Effector memory CD8-positive, alpha-beta T cell (primary cell): ENCODE measurements at regions not wholly inside any gene's neighbourhood (a gene's known extent, or its start where the extent isn't known, plus 50 kb on each side); places are given as distances from the start of the nearest gene placed in this dataset.
"Not testable (repeated sequence)": the region's sequence is repeated elsewhere in the genome, so short reads cannot be mapped to it uniquely, and the experiment has no call there.

Source experiments
- ATAC-seq: fragments of 150-1000 bp; cut with Tn5 transposase; replicated peaks from 2 replicates; pipeline ENCODE4 v1.10.0; 2021; ENCODE audit warnings: mild to moderate bottlenecking, moderate library complexity
- DNase-seq, 3 experiments: peaks; one replicate each; pipeline ENCODE4 v3.0.0; 2021
- H3K27ac Mint-ChIP-seq, 2 donors: one replicate each; pipeline ENCODE4 v1.8.0; 2022; ENCODE audit warnings: mild to moderate bottlenecking in 2 of 2, mixed read lengths in 2 of 2, moderate library complexity in 2 of 2
- H3K27me3 Mint-ChIP-seq, 2 donors: one replicate each; pipeline ENCODE4 v1.8.0; 2022; ENCODE audit warnings: mixed read lengths in 2 of 2
- H3K36me3 Mint-ChIP-seq: one replicate; pipeline ENCODE4 v1.8.0; 2022; ENCODE audit warnings: mild to moderate bottlenecking, moderate library complexity, mixed read lengths; ENCODE audit not compliant: insufficient read depth
- H3K4me1 Mint-ChIP-seq, 2 donors: one replicate each; pipeline ENCODE4 v1.8.0; 2022; ENCODE audit warnings: low read depth in 2 of 2, mixed read lengths in 2 of 2
- H3K4me3 Mint-ChIP-seq, 2 donors: one replicate each; pipeline ENCODE4 v1.8.0; 2022; ENCODE audit warnings: mild to moderate bottlenecking in 2 of 2, mixed read lengths in 2 of 2, moderate library complexity in 2 of 2
- H3K9me3 Mint-ChIP-seq, 2 donors: one replicate each; pipeline ENCODE4 v1.8.0; 2022; ENCODE audit warnings: mixed read lengths in 2 of 2

DNA sequence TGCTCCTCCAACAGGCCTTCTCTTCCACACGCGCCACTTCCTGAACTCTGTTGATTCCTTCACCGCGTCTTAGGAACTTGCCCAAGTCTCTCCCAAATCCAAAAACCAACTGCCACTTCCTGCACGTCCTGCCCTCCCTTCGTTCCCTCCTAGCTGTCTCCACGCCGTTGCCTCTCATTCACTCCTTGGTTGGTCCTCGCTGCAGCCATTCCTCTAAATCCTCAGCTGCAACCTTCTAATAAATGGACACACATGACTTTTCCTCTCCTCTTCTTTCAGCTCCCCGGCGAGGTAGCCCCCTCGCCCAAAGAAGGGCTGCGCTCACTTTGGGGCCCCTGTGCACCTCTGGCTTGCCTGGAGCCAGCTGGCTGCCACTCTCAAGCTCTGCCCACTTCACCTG, 110.2 kb downstream of the XRCC2 start:
- H3K36me3 Mint-ChIP-seq: no peaks in the 10 kb centered on the region
- peaks cover 9 to 17% of the 10 kb centered on the region in 2 donors for H3K27me3 Mint-ChIP-seq
- ATAC-seq (no peak), DNase-seq (no peak)
- H3K27ac Mint-ChIP-seq: no peak overlapping the region
- H3K9me3 Mint-ChIP-seq: no peaks in the 10 kb centered on the region
- no peak overlapping the region for H3K4me3 Mint-ChIP-seq
- peaks cover 13 to 14% of the 10 kb centered on the region in 2 donors for H3K4me1 Mint-ChIP-seq

- Mint-ChIP-seq H3K27me3 (peaks cover 12 to 17% of the 10 kb centered on the region in 2 donors), H3K9me3 (no peaks in the 10 kb centered on the region), H3K27ac (no peak overlapping the region), H3K4me1 (peaks cover 13 to 14% of the 10 kb centered on the region in 2 donors), H3K36me3 (no peaks in the 10 kb centered on the region), H3K4me3 (no peak overlapping the region)
- DNase-seq: no peak
- no peak for ATAC-seq
Measured at GRCh38 chr7:152564656-152565250, 111.2 kb downstream of the XRCC2 start.

DNA sequence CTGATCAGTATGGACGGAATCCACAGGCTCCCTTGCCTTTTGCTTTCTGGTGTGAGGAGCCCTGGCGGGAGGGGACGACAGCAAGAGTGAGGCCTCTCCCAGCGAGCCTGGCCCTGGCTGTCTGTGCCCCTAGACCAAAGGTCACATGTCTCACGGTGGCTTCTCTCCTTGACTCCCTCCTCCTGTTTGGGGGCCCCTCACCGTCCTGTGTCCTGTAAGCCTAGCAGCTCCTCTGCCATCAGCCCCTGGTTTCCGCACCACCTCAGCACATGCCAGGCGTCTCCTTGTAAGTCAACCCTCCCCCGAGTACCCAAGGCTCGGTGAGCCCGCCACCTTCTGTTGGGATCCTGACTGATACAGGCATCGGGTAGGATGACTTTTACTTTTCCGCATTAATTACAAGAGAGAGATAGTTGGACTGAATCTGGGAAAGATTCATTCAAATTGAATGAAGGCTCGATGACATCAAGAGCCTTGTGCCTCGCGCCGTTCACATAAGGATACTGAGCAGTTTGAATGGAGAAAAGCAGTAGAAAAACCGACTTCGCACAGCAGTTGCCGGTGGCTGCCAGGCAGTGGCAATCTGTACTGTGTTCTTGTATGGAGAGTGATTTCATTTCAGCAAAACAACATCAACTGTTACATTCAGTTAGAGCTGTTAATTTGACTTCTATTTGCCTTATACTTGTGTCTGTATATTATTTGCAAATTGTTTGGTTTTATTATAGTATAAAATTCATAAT, 119.8 kb downstream of the XRCC2 start:
- H3K4me3 Mint-ChIP-seq: no peak overlapping the region
- no peaks in the 10 kb centered on the region for H3K9me3 Mint-ChIP-seq
- ATAC-seq (no peak), DNase-seq (no peak)
- H3K27me3 Mint-ChIP-seq: peaks cover 0 to 4% of the 10 kb centered on the region in 2 donors
- H3K27ac Mint-ChIP-seq: no peak overlapping the region
- H3K4me1 Mint-ChIP-seq: no peaks in the 10 kb centered on the region
- no peaks in the 10 kb centered on the region for H3K36me3 Mint-ChIP-seq

- H3K4me1 Mint-ChIP-seq: no peaks in the 10 kb centered on the region
- H3K4me3 Mint-ChIP-seq: no peak overlapping the region
- no peak for ATAC-seq
- DNase-seq: no peak
- no peaks in the 10 kb centered on the region for H3K27me3 Mint-ChIP-seq
- H3K9me3 Mint-ChIP-seq: no peaks in the 10 kb centered on the region
- no peak overlapping the region for H3K27ac Mint-ChIP-seq
- H3K36me3 Mint-ChIP-seq: no peaks in the 10 kb centered on the region
Measured at GRCh38 chr7:152553671-152554317, 118.0 kb upstream of the KMT2C start.

DNA sequence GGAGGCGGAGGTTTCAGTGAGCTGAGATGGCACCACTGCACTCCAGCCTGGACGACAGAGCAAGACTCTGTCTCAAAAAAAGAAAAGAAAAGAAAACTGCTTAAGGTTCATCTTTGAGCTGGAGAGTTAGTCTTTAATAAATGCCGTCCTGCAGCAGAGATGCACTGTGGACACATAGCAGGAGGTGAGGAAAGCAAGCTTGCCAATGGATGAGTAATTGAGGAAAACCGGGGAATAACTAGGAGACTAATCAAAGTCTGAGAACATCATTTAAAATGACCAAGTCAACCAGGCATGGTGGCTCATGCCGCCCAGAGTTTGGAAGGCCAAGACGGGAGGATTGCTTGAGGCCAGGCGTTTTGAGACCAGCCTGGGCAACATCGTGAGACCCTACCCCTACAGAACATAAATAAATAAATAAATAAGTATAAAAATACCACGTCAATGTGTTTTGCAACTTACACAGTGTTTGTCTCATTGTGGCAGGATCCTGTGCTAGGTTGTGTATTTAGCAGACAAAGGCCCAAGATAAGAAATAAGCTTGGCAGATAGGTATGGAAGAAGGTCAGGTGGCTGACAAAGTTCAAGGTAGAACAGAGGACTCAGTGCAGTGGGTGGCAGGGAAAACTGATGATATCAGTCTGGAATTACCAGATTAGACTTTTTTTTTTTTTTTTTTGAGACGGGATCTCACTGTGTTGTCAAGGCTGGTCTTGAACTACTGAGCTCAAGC, 115.7 kb upstream of the KMT2C start:
- ATAC-seq: no peak
- Mint-ChIP-seq H3K27me3 (peaks cover 7 to 9% of the 10 kb centered on the region in 2 donors), H3K9me3 (no peaks in the 10 kb centered on the region), H3K36me3 (no peaks in the 10 kb centered on the region), H3K4me1 (no peaks in the 10 kb centered on the region), H3K27ac (peak overlapping the region in 1 of 2 donors; percentile 69), H3K4me3 (no peak overlapping the region)
- DNase-seq: no peak

- DNase-seq (no peak), ATAC-seq (no peak)
- H3K27ac Mint-ChIP-seq: no peak overlapping the region
- H3K36me3 Mint-ChIP-seq: no peaks in the 10 kb centered on the region
- H3K9me3 Mint-ChIP-seq: no peaks in the 10 kb centered on the region
- no peak overlapping the region for H3K4me3 Mint-ChIP-seq
- H3K4me1 Mint-ChIP-seq: no peaks in the 10 kb centered on the region
- H3K27me3 Mint-ChIP-seq: peaks cover 7 to 9% of the 10 kb centered on the region in 2 donors
Measured at GRCh38 chr7:152544971-152545619, 109.3 kb upstream of the KMT2C start.

DNA sequence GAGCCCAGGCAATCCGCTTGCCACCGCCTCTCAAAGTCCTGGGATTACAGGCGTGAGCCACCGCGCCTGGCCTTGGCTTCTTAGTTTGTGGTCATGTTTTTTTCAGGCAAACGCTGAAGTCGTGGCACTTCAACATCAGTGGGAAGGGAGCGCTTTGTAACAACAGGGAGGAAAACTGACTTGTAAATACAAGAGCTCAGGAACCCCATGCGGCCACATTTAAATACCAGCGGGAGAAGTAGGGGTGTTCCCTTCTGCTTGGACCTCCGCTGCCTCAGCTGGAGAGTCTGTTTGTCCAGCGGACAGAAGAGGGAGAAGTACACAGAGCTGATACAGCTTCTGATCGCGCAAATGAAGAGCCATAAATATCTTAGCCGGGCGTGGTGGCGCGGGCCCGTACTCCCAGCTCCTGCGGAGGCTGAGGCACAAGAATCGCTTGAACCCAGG, 108.7 kb upstream of the KMT2C start:
- no peak overlapping the region for H3K27ac Mint-ChIP-seq
- no peak overlapping the region for H3K4me3 Mint-ChIP-seq
- H3K4me1 Mint-ChIP-seq: no peaks in the 10 kb centered on the region
- peaks cover 7 to 9% of the 10 kb centered on the region in 2 donors for H3K27me3 Mint-ChIP-seq
- H3K36me3 Mint-ChIP-seq: no peaks in the 10 kb centered on the region
- ATAC-seq (no peak), DNase-seq (no peak)
- no peaks in the 10 kb centered on the region for H3K9me3 Mint-ChIP-seq

DNA sequence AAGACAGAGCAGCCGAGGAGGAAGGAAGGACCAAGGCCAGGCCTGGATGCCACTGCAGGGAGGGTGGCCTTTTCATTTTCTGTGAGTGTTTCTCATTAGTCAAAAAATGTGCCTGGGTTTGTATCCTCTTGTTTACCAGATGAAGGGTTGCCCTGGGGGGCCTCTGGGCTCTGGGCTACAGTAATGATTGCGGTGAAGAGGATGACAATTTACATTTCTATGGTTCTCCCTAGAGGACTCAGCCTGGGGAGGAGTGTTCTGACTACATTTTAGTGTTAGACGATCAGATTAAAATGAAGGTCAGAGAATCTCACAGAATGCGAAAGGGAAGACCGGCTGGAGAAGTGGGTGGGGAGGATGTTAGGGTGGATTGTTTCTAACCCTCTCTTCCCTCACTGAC, 108.0 kb upstream of the KMT2C start:
- Mint-ChIP-seq H3K27me3 (peaks cover 7 to 9% of the 10 kb centered on the region in 2 donors), H3K9me3 (no peaks in the 10 kb centered on the region), H3K36me3 (no peaks in the 10 kb centered on the region), H3K27ac (no peak overlapping the region), H3K4me3 (no peak overlapping the region), H3K4me1 (no peaks in the 10 kb centered on the region)
- no peak for ATAC-seq
- no peak for DNase-seq

GRCh38 chr7:152541892-152542291, 106.1 kb upstream of the KMT2C start:
- Mint-ChIP-seq H3K9me3 (no peaks in the 10 kb centered on the region), H3K4me1 (no peaks in the 10 kb centered on the region), H3K4me3 (no peak overlapping the region), H3K36me3 (no peaks in the 10 kb centered on the region), H3K27me3 (peaks cover 3 to 12% of the 10 kb centered on the region in 2 donors), H3K27ac (no peak overlapping the region)
- DNase-seq (no peak), ATAC-seq (no peak)

DNA sequence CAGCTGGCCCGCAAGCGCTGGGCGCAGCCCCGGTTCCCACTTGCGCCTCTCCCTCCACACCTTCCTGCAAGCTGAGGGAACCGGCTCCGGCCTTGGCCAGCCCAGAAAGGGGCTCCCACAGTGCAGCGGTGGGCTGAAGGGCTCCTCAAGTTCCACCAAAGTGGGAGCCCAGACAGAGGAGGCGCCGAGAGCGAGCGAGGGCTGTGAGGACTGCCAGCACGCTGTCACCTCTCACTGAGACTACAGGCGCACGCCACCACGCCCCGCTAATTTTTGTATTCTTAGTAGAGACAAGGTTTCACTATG, 103.3 kb upstream of the KMT2C start:
- H3K36me3 Mint-ChIP-seq, ATAC-seq, H3K9me3 Mint-ChIP-seq, DNase-seq, H3K4me1 Mint-ChIP-seq, H3K27ac Mint-ChIP-seq, H3K4me3 Mint-ChIP-seq, H3K27me3 Mint-ChIP-seq: not testable (repeated sequence)

- H3K4me3 Mint-ChIP-seq, H3K36me3 Mint-ChIP-seq, H3K27ac Mint-ChIP-seq, H3K9me3 Mint-ChIP-seq, ATAC-seq, DNase-seq, H3K27me3 Mint-ChIP-seq, H3K4me1 Mint-ChIP-seq: not testable (repeated sequence)
Measured at GRCh38 chr7:152538346-152539189, 102.8 kb upstream of the KMT2C start.

- ATAC-seq (no peak), DNase-seq (no peak)
- no peaks in the 10 kb centered on the region for H3K9me3 Mint-ChIP-seq
- peaks cover 0 to 8% of the 10 kb centered on the region in 2 donors for H3K27me3 Mint-ChIP-seq
- H3K4me3 Mint-ChIP-seq: no peak overlapping the region
- H3K36me3 Mint-ChIP-seq: no peaks in the 10 kb centered on the region
- no peak overlapping the region for H3K27ac Mint-ChIP-seq
- H3K4me1 Mint-ChIP-seq: no peaks in the 10 kb centered on the region
Measured at GRCh38 chr7:152537639-152538038, 101.8 kb upstream of the KMT2C start.
